Prostate gland (tissue), 2 donors: ENCODE measurements at regions not wholly inside any gene's neighbourhood (a gene's known extent, or its start where the extent isn't known, plus 50 kb on each side); places are given as distances from the start of the nearest gene placed in this dataset.

Experiments
- DNase-seq: peaks from one replicate; pipeline ENCODE4 v3.0.0-alpha.2; 2019; ENCODE audit warnings: low spot score
- H3K27ac ChIP-seq, 2 donors: fragments of 200-600 bp; sonication (generic); 2 replicates each; pipeline ENCODE4 v1.5.1; 2017 to 2019
- H3K27me3 ChIP-seq: fragments of 200-600 bp; sonication (generic); replicated peaks from 2 replicates; pipeline ENCODE4 v1.5.1; 2019; ENCODE audit not compliant: insufficient read depth
- H3K36me3 ChIP-seq, 2 donors: fragments of 200-600 bp; sonication (generic); 1 replicate in 1 of 2; 2 replicates in 1 of 2; pipeline versions ENCODE4 v1.5.1 to v1.8.1; 2017 to 2019
- H3K4me1 ChIP-seq: fragments of 200-600 bp; sonication (generic); replicated peaks from 2 replicates; pipeline ENCODE4 v1.5.1; 2019
- H3K4me3 ChIP-seq, 2 donors: fragments of 200-600 bp; sonication (generic); 2 replicates each; pipeline ENCODE4 v1.5.1; 2017 to 2019
- H3K9me3 ChIP-seq: fragments of 200-600 bp; sonication (generic); 2 replicates; pipeline ENCODE4 v1.5.1; 2017
- CTCF ChIP-seq, 4 experiments: fragments of 200-600 bp in 2 of 4; fragments of 450-650 bp in 2 of 4; sonication (generic) in 2 of 4; IDR thresholded peaks; 1 replicate in 3 of 4; 2 replicates in 1 of 4; pipeline ENCODE4 v1.5.1; 2016 to 2019; ENCODE audit warnings: antibody characterized with exemption in 4 of 4, mild to moderate bottlenecking in 2 of 4, moderate library complexity in 2 of 4
- POLR2A ChIP-seq: fragments of 450-650 bp; IDR thresholded peaks from one replicate; pipeline ENCODE4 v1.6.1; 2016; ENCODE audit warnings: antibody characterized with exemption, mild to moderate bottlenecking
- POLR2AphosphoS5 ChIP-seq: sonication (generic); formaldehyde crosslinking; IDR thresholded peaks from one replicate; pipeline ENCODE4 v1.6.1; 2017; ENCODE audit warnings: antibody characterized with exemption
- WGBS: methylation state at CpG from one replicate; pipeline ENCODE4 v1.1.5; 2018; 5-methylcytosine and 5-hydroxymethylcytosine counted together
- intact Hi-C: fragments of 100-400 bp; cut with DNase I; formaldehyde crosslinking; loops from one replicate; pipeline ENCODE4 v1.14.2; 2022

- WGBS = 45% methylated on average over 3 of the region's 3 CpGs
Measured at GRCh38 chr12:53829130-53829819, 77.5 kb upstream of the CISTR start.

GRCh38 chr12:53830631-53831030, 78.9 kb upstream of the CISTR start:
- no peak overlapping the region for H3K4me3 ChIP-seq
- no peaks in the 10 kb centered on the region for H3K4me1 ChIP-seq
- 91% methylated on average over 5 of the region's 5 CpGs for WGBS
- intact Hi-C loops = no loop called here
- no peaks in the 10 kb centered on the region for H3K27me3 ChIP-seq
- TF ChIP-seq POLR2AphosphoS5 (no peak), POLR2A (no peak), CTCF (IDR thresholded peaks at IDR 0.05) (no peak)
- H3K9me3 ChIP-seq = no peaks in the 10 kb centered on the region
- no peaks in the 10 kb centered on the region for H3K36me3 ChIP-seq
- no peak overlapping the region for H3K27ac ChIP-seq
- no peak for DNase-seq

More at GRCh38 chr12:53829130-53829819, 77.5 kb upstream of the CISTR start:
- TF ChIP-seq POLR2AphosphoS5 (no peak), POLR2A (no peak), CTCF (IDR thresholded peaks at IDR 0.05) (no peak)
- Histone ChIP-seq H3K27ac (no peak overlapping the region), H3K36me3 (no peaks in the 10 kb centered on the region), H3K4me1 (no peaks in the 10 kb centered on the region), H3K4me3 (no peak overlapping the region), H3K27me3 (no peaks in the 10 kb centered on the region), H3K9me3 (no peaks in the 10 kb centered on the region)
- no peak for DNase-seq
- intact Hi-C loops = no loop called here

GRCh38 chr12:53836119-53836655, 84.4 kb upstream of the CISTR start:
- DNase-seq = no peak
- Histone ChIP-seq H3K4me3 (no peak overlapping the region), H3K27me3 (no peaks in the 10 kb centered on the region), H3K27ac (no peak overlapping the region), H3K4me1 (no peaks in the 10 kb centered on the region), H3K9me3 (no peaks in the 10 kb centered on the region), H3K36me3 (no peaks in the 10 kb centered on the region)
- no peak for TF ChIP-seq CTCF (IDR thresholded peaks at IDR 0.05)
- intact Hi-C loops = no loop called here
- 46% methylated on average over 5 of the region's 5 CpGs for WGBS

GRCh38 chr12:53838978-53839377, 87.2 kb upstream of the CISTR start:
- Histone ChIP-seq H3K36me3 (no peaks in the 10 kb centered on the region), H3K27ac (no peak overlapping the region), H3K27me3 (no peaks in the 10 kb centered on the region), H3K4me3 (no peak overlapping the region), H3K4me1 (no peaks in the 10 kb centered on the region), H3K9me3 (no peaks in the 10 kb centered on the region)
- WGBS = 80% methylated on average over 2 of the region's 2 CpGs
- DNase-seq = no peak
- intact Hi-C loops = no loop called here
- TF ChIP-seq POLR2AphosphoS5 = no peak

GRCh38 chr12:53840316-53840715, 88.5 kb upstream of the CISTR start:
- H3K27ac ChIP-seq = no peak overlapping the region
- H3K36me3 ChIP-seq = no peaks in the 10 kb centered on the region
- no peak overlapping the region for H3K4me3 ChIP-seq
- no peaks in the 10 kb centered on the region for H3K9me3 ChIP-seq
- H3K27me3 ChIP-seq = no peaks in the 10 kb centered on the region
- 56% methylated on average over 4 of the region's 4 CpGs for WGBS
- DNase-seq = no peak
- TF ChIP-seq CTCF (IDR thresholded peaks at IDR 0.05) (no peak), POLR2A (no peak), POLR2AphosphoS5 (no peak)
- intact Hi-C loops = no loop called here
- no peaks in the 10 kb centered on the region for H3K4me1 ChIP-seq
